ENCODE measurements at regions not wholly inside any gene's neighbourhood (a gene's known extent, or its start where the extent isn't known, plus 50 kb on each side); places are given as distances from the start of the nearest gene placed in this dataset.
"Not testable (repeated sequence)": the region's sequence is repeated elsewhere in the genome, so short reads cannot be mapped to it uniquely, and the experiment has no call there.

GRCh38 chr2:38483776-38484501, 106.9 kb upstream of the ATL2 start:
- no peak for DNase-seq (ENCODE audit: low spot score)

DNA sequence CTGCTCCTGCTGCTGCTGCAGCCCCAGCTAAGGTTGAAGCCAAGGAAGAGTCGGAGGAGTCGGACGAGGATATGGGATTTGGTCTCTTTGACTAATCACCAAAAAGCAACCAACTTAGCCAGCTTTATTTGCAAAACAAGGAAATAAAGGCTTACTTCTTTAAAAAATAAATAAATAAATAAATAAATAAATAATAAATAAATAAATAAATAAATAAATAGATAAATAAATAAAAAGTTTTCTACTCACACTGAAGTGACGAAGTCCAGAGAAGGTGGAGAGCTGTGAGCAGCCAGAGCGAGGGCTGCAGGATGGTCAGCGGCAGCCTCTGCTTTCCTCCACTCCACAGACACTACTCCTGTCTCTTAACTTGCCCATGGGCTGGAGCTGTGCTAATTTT, 105.6 kb upstream of the ATL2 start:
- DNase-seq (ENCODE audit: low spot score): not testable (repeated sequence)

GRCh38 chr2:38480617-38481016, 103.5 kb upstream of the ATL2 start:
- DNase-seq (ENCODE audit: low spot score): no peak

DNA sequence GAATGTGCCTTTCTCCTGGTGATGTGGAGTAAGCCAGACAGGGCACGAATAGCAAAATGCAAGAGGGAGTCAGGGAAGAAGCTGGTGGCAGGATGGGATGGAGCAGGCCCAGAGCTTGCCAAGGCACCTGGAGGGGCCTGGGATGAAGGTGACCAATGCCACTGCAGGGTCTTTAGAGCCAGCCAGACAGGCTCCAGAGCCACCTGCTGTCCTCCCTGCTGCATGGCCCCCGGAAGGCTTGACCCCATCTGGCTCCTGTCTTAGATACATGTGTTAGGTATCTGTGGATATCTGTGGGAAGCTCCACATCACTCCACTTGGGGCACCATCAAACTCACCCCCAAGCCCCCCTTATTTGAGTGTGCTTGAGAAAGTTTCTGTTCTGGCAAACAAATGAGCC, 99.9 kb upstream of the ATL2 start:
- no peak for DNase-seq (ENCODE audit: low spot score)

DNA sequence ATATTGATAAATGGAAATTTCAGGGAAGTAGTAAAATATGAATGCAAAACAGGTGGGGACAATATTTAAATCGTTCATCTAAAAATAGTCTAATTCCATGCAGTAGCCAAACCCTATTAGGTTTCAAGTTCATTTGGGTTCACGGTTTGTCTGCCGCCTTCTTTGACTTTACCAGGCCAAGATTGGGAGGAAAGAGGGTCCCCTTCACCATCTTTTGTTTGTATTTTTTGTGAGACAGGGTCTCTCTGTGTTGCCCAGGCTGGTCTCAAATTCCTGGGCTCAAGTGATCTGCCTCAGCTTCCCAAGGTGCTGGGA, 98.5 kb upstream of the ATL2 start:
- no peak for DNase-seq (ENCODE audit: low spot score)

DNA sequence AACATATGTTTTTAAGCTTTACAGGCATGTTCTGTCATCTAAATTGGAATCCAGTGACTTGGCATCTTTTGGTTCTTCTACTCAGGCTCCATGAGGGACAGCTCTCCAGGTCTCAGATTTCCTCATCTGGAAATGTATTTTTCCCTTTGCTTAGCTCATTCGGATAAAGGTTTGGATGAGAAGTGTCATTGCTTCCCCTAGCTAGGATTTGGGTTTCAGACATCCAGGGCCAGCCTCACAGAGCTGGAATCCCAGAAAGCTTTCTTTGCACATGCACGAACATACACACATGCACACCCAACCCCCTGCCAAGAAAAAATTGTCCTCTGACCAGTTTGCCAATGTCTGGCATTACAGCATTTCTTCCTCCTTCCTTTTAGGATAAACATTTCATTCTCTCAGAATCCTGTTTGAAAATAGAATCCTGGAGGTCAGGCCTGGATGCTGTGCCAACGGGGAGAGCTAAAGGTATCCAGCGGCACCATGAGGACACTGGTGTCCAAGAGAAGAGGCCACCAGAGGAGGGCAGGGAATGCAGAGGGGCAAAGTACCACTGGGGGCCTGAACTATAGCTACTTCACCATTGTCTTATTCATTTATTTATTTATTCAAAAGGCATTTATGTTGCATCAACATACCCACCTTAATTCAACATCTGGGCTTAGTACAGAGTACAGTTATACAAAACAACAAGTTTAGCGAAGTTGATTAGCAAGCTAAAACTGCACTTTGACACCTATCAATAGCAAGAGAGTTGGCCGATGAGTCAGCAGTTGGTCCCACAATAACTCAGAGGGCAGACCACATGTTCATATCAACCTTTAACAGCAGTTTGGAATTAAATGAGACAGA, 97.9 kb upstream of the ATL2 start:
- DNase-seq (ENCODE audit: low spot score): no peak

GRCh38 chr2:38474021-38474456, 97.0 kb upstream of the ATL2 start:
- DNase-seq (ENCODE audit: low spot score): no peak

- no peak for DNase-seq (ENCODE audit: low spot score)
Measured at GRCh38 chr2:38473333-38474005, 96.4 kb upstream of the ATL2 start.

- no peak for DNase-seq (ENCODE audit: low spot score)
Measured at GRCh38 chr2:38470115-38470514, 93.0 kb upstream of the ATL2 start.

DNA sequence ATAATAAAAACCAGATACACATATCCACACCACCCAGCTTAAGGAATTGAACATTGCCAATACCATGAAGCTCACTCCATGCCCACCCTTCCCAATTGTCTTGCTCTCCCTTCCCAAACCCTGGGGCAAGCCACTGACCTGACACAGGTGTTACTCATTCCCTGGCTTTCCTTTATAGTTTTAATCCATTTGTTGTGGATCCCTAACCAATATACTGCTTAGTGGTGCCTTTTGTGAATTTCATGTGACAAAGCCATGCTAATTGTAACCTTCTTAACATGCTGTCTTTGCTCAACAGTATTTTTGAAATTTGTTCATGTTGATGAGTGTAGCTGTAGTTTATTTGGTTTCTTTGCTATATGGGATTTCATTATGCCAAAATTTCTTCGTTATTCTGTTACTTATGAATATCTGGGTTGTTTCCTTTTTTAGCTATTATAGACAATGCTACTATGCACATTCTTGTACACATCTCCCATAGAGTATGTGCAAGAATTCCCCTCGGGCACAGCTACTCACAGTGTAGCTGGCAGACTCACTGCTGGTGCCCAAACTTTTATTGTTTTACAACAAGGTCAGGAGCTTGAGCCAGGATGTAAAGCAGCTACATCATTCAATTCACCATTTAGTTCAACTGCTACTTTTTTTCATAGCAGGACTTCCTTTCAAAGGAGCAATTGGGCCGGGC, 90.8 kb upstream of the ATL2 start:
- DNase-seq (ENCODE audit: low spot score): no peak

GRCh38 chr2:38466876-38467767, 90.0 kb upstream of the ATL2 start:
- DNase-seq (ENCODE audit: low spot score): no peak

GRCh38 chr2:38466409-38466808, 89.3 kb upstream of the ATL2 start:
- DNase-seq (ENCODE audit: low spot score): no peak

DNA sequence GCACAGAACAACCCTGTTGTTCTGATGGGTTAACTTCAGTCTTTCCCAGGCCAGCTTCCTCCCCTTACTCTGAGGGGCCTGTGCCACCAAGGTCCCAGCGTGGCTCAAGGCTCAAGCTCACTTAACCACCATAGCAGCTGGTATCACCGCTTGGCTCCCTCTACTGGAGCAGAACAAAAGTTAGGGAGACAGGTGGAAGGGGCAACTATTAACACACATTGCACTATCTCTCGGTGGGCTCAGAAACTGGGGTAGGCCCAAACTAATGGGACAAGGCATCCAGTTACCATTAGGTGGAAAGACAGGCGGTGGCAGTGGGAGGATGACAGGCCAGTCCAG, 88.7 kb upstream of the ATL2 start:
- DNase-seq (ENCODE audit: low spot score): peak; percentile 34

- no peak for DNase-seq (ENCODE audit: low spot score)
Measured at GRCh38 chr2:38464971-38465788, 88.1 kb upstream of the ATL2 start.

DNA sequence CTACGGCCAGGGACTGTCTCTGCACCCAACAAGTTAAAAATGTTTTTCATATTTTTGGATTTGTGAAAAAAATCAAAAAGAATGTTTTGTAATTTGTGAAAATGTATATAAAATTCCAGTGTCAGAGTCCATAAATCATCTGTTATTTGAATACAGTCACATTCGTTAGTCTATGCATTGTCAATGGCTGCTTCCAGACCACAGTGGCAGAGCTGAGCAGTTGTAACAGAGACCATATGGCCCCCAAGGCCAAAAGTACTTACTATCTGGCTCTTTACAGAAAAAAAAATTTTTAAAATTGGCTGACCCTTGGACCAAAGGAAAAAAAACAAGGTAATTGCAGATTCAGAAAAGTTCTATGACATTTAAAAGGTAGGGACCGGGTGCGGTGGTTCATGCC, 86.7 kb upstream of the ATL2 start:
- DNase-seq (ENCODE audit: low spot score): no peak

GRCh38 chr2:38462121-38462661, 85.1 kb upstream of the ATL2 start:
- DNase-seq (ENCODE audit: low spot score): no peak

GRCh38 chr2:38461470-38461869, 84.4 kb upstream of the ATL2 start:
- no peak for DNase-seq (ENCODE audit: low spot score)

DNA sequence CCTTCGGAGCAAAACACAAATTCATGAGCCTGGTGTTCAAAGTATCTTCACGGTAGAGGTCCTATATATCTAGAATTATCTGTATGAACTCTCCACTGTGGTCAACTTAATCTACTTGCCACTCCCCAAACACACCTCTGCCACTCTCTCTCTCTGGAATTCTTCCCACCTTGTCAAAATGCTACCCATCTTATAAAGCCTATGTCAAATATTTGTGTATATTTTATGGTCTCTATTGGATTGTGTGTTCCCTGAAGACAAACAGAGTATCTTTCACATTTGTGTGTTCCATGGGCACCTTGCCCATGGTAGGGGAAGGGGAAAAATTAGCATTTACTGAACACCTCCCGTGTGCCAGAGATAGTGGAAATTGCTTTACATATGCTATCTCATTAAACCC, 83.2 kb upstream of the ATL2 start:
- no peak for DNase-seq (ENCODE audit: low spot score)

- DNase-seq (ENCODE audit: low spot score): no peak
Measured at GRCh38 chr2:38454081-38454480, 77.0 kb upstream of the ATL2 start.

DNA sequence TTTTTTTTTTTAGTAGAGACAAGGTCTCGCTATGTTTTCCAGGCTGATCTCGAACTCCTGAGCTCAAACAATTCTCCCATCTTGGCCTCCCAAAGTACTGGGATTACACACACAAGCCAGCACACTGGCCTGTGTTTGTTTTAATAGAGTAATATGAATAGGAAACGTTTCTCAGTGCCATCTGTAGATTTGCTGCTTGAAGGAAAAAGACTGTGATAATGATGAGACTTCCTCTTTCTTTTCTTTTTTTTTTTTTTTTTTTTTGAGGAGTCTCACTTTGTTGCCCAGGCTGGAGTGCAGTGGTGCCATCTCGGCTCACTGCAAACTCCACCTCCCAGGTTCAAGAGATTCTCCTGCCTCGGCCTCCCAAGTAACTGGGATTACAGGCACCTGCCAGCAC, 74.7 kb upstream of the ATL2 start:
- not testable (repeated sequence) for DNase-seq (ENCODE audit: low spot score)
